ENCODE measurements at regions not wholly inside any gene's neighbourhood (a gene's known extent, or its start where the extent isn't known, plus 50 kb on each side); places are given as distances from the start of the nearest gene placed in this dataset.

DNA sequence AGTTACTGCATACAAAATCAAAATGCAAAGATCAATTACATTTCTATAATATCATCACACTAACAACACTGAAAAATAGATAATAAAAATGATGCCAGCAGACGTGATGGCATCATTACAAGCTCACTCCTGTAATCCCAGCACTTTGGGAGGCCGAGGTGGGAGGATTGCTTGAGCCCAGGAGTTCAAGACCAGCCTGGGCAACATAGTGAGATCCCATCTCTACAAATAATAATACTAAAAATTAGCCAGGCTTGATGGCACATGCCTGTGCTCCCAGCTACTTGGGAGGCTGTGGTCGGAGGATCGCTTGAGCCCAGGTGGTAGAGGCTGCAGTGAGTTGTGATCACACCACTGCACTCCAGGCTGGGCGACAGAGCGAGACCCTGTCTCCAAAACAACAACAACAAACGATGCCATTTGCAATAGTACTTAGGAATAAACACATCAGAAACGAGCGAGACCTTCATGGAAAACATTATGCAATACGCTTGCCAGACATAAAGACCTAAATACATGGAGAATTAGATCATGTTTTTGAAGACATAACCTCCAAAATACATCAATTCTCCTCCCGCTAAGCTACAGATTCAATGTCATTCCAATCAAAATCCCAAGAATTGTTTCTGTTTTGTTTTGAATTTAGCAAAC is 86.6 kb upstream of the ERRFI1 start:
- TF ChIP-seq ZFX (IDR thresholded peaks at IDR 0.05): no peak
- TF ChIP-seq, protein P1, sequence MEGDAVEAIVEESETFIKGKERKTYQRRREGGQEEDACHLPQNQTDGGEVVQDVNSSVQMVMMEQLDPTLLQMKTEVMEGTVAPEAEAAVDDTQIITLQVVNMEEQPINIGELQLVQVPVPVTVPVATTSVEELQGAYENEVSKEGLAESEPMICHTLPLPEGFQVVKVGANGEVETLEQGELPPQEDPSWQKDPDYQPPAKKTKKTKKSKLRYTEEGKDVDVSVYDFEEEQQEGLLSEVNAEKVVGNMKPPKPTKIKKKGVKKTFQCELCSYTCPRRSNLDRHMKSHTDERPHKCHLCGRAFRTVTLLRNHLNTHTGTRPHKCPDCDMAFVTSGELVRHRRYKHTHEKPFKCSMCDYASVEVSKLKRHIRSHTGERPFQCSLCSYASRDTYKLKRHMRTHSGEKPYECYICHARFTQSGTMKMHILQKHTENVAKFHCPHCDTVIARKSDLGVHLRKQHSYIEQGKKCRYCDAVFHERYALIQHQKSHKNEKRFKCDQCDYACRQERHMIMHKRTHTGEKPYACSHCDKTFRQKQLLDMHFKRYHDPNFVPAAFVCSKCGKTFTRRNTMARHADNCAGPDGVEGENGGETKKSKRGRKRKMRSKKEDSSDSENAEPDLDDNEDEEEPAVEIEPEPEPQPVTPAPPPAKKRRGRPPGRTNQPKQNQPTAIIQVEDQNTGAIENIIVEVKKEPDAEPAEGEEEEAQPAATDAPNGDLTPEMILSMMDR (conservative IDR thresholded peaks at IDR 0.05): no peak
- H3K27ac ChIP-seq: no peak overlapping the region

DNA sequence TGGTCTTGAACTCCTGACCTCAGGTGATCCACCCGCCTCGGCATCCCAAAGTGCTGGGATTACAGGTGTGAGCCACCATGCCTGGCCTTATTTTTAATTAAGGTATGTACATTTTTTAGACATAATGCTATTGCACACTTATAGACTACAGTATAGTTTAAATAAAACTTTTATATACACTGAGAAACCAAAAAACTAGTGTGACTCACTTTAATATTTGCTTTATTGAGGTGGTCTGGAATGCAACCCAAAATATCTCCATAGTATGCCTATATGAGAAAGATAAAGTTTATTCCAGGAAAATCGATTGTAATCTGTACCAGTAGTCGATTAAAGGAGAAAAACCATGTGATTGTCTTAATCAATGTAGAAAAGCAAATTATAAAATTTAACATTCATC is 85.5 kb upstream of the ERRFI1 start:
- no peak for TF ChIP-seq ZFX (IDR thresholded peaks at IDR 0.05)
- TF ChIP-seq, protein P1 (conservative IDR thresholded peaks at IDR 0.05): no peak
- no peak overlapping the region for H3K27ac ChIP-seq

DNA sequence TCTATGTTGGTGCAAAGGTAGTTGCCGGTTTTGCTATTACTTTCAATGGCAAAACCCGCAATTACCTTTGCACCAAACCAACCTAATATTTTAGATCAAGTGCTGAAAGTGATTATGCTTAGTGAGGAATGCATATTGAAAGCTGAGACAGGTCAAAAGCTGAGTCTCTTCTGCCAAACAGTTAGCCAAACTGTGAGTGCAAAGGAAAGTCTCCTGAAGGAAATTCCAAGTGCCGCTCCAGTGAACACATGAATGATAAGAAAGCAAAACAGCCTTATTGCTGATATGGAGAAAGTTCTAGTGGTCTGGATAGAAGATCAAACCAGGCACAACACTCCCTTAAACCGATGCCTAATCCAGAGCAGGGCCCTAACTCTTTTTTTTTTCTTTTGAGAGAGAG is 83.1 kb upstream of the ERRFI1 start:
- H3K27ac ChIP-seq: no peak overlapping the region
- TF ChIP-seq, protein P1 (conservative IDR thresholded peaks at IDR 0.05): no peak
- TF ChIP-seq ZFX (IDR thresholded peaks at IDR 0.05): no peak

DNA sequence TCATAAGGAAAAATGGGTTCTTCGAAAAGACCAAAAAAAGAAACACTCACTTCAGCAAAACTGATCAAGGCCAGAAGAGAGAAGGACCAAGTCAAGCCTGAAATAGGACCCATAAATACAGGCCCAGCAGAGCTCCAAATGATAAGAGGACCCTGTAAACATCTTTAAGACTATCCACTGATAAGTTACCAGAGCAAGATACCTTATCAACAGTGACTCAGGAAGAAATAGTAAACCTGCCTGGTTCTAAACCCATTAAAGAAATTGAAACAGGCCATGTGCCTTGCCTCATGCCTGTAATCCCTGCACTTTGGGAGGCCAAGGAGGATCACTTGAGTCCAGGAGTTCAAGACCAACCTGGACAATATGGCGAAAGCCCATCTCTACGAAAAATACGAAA is 81.8 kb upstream of the ERRFI1 start:
- TF ChIP-seq ZFX (IDR thresholded peaks at IDR 0.05): no peak
- TF ChIP-seq, protein P1 (conservative IDR thresholded peaks at IDR 0.05): no peak
- no peak overlapping the region for H3K27ac ChIP-seq

DNA sequence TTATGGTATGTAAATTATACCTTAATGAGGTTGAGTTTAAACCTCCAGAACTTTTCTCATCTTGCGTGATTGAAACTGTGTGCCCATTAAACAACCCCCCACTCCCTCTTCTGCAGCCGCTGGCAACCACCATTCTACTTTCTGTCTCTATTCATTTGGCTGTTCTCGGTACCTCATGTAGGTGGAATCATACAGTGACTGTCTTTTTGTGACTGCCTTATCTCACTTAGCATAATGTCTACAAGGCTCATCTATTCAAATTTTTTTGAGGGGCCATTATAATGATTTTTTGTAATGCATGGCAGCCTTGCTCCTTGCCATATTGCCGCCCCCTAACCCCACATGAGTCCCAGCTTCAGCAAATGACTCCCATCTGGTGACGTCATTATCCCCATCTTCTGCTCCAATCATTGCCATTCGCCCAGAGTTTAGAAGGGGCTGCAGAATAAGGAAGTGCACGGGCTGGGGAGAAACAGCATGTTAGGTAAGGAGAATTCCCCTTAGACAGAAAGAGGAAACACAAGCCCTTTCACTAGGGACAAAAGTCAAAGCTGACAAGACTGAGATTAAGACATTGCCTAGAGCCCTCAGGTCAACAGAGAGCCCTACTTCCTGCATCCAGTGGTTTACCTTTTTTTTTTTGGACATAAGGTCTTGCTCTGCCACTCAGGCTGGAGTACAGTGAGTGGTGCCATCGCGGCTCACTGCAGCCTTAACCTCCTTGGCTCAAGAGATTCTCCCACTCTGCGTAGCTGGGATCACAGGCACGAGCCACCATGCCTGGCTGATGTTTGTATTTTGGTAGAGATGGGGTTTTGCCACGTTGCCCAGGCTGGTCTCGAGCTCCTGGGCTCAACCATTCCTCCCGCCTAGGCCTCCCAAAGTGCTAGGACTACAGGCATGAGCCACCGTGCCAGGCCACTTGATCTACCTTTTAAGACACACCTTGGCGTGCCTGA is 78.4 kb upstream of the ERRFI1 start:
- H3K27ac ChIP-seq: no peak overlapping the region
- TF ChIP-seq, protein P1 (conservative IDR thresholded peaks at IDR 0.05): no peak
- no peak for TF ChIP-seq ZFX (IDR thresholded peaks at IDR 0.05)

DNA sequence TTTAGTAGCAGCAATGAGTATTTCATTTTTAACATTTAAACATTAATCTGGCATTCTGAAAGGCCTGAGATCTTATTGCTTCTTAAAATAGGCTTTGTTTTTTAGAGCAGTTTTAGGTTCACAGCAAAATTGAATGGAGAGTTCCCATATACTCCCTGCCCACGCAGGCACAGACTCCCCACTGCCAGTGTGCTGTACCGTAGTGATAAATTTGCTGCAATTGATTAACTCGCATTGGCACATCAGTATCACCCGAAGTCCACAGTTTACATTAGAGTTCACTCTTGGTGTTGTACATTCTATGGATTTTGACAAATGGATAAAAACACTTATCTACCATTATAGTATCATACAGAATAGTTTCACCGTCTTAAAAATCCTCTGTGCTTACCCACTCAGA is 71.8 kb upstream of the ERRFI1 start:
- no peak overlapping the region for H3K27ac ChIP-seq
- TF ChIP-seq, protein P1 (conservative IDR thresholded peaks at IDR 0.05): no peak
- no peak for TF ChIP-seq ZFX (IDR thresholded peaks at IDR 0.05)
